GM23338 (cell line): ENCODE measurements at regions not wholly inside any gene's neighbourhood (a gene's known extent, or its start where the extent isn't known, plus 50 kb on each side); places are given as distances from the start of the nearest gene placed in this dataset.

Experiments used
- ATAC-seq: fragments of 200-7000 bp; cut with Tn5 transposase; 3 replicates; pipeline ENCODE4 v1.9.1; 2020
- DNase-seq: peaks from one replicate; pipeline ENCODE4 v3.0.0-alpha.2; 2015; ENCODE audit warnings: low spot score
- H2AFZ ChIP-seq: fragments of 200-600 bp; sonication (generic); 2 replicates; pipeline ENCODE4 v1.8.0; 2016; ENCODE audit warnings: antibody characterized with exemption, mild to moderate bottlenecking, moderate library complexity
- H3F3A ChIP-seq: fragments of 200-600 bp; sonication (generic); replicated peaks from 2 replicates; pipeline ENCODE4 v1.8.0; 2017; ENCODE audit warnings: antibody characterized with exemption, mixed run types, low read depth
- H3K27ac ChIP-seq: fragments of 200-600 bp; sonication (generic); 2 replicates; pipeline ENCODE4 v1.6.1; 2016; ENCODE audit warnings: low read depth
- H3K27me3 ChIP-seq: fragments of 200-600 bp; sonication (generic); 2 replicates; pipeline ENCODE4 v1.8.0; 2016; ENCODE audit warnings: mild to moderate bottlenecking, mixed run types, moderate library complexity; ENCODE audit not compliant: insufficient read depth
- H3K36me3 ChIP-seq: fragments of 200-600 bp; sonication (generic); 2 replicates; pipeline ENCODE4 v1.8.0; 2016; ENCODE audit warnings: mild to moderate bottlenecking; ENCODE audit not compliant: insufficient read depth
- H3K4me1 ChIP-seq: fragments of 200-600 bp; sonication (generic); 2 replicates; pipeline ENCODE4 v1.8.0; 2016; ENCODE audit warnings: mild to moderate bottlenecking, moderate library complexity; ENCODE audit not compliant: insufficient read depth
- H3K4me2 ChIP-seq: fragments of 200-600 bp; sonication (generic); 2 replicates; pipeline ENCODE4 v1.7.1; 2017; ENCODE audit warnings: mixed run types
- H3K4me3 ChIP-seq: fragments of 200-600 bp; sonication (generic); 2 replicates; pipeline ENCODE4 v1.6.1; 2016; ENCODE audit warnings: mixed run types
- H3K79me2 ChIP-seq: fragments of 200-600 bp; sonication (generic); replicated peaks from 2 replicates; pipeline ENCODE4 v1.8.0; 2017; ENCODE audit warnings: mild to moderate bottlenecking; ENCODE audit not compliant: insufficient read depth
- H3K9me2 ChIP-seq: fragments of 200-600 bp; sonication (generic); 2 replicates; pipeline ENCODE4 v1.8.0; 2017; ENCODE audit not compliant: insufficient read depth
- H4K20me1 ChIP-seq: fragments of 200-600 bp; sonication (generic); replicated peaks from 2 replicates; pipeline ENCODE4 v1.8.0; 2017; ENCODE audit warnings: mild to moderate bottlenecking; ENCODE audit not compliant: insufficient read depth
- H3K27ac Mint-ChIP-seq: 2 replicates; pipeline ENCODE4 v1.8.0; 2020; ENCODE audit warnings: inconsistent platforms, mild to moderate bottlenecking, moderate library complexity, mixed read lengths
- H3K27me3 Mint-ChIP-seq: 3 replicates; pipeline ENCODE4 v1.8.0; 2022; ENCODE audit warnings: low read depth, mild to moderate bottlenecking, moderate library complexity, mixed read lengths, inconsistent platforms; ENCODE audit not compliant: insufficient read depth, poor library complexity
- H3K36me3 Mint-ChIP-seq: 3 replicates; pipeline ENCODE4 v1.8.0; 2021; ENCODE audit warnings: low read depth, mild to moderate bottlenecking, inconsistent platforms, moderate library complexity, mixed read lengths
- H3K4me1 Mint-ChIP-seq: 3 replicates; pipeline ENCODE4 v1.8.0; 2020; ENCODE audit warnings: mild to moderate bottlenecking, inconsistent platforms, mixed read lengths
- H3K4me3 Mint-ChIP-seq: 3 replicates; pipeline ENCODE4 v1.8.0; 2021; ENCODE audit warnings: moderate library complexity, mild to moderate bottlenecking, inconsistent platforms, mixed read lengths
- H3K9me3 Mint-ChIP-seq: 3 replicates; pipeline ENCODE4 v1.8.0; 2020; ENCODE audit warnings: moderate library complexity, mild to moderate bottlenecking, inconsistent platforms, mixed read lengths
- CREB1 ChIP-seq: fragments of 250-450 bp; sonication (Bioruptor Pico); IDR thresholded peaks from 2 replicates; pipeline ENCODE4 v1.5.0; 2020; ENCODE audit warnings: low read depth, mild to moderate bottlenecking, moderate library complexity
- JUNB ChIP-seq: IDR thresholded peaks from one replicate; pipeline ENCODE4 v1.6.1; 2016; ENCODE audit warnings: antibody characterized with exemption; ENCODE audit not compliant: unreplicated experiment
- NANOG ChIP-seq: IDR thresholded peaks from 2 replicates; pipeline ENCODE4 v1.6.1; 2016; ENCODE audit warnings: antibody characterized with exemption, borderline replicate concordance
- POLR2AphosphoS5 ChIP-seq: IDR thresholded peaks from 2 replicates; pipeline ENCODE4 v1.6.1; 2016; ENCODE audit warnings: antibody characterized with exemption, low read depth
- REST ChIP-seq: IDR thresholded peaks from one replicate; pipeline ENCODE4 v1.6.1; 2018; ENCODE audit warnings: antibody characterized with exemption; ENCODE audit not compliant: unreplicated experiment
- ZNF114 ChIP-seq: fragments of 250-450 bp; sonication (Bioruptor Pico); IDR thresholded peaks from 2 replicates; pipeline ENCODE4 v1.5.0; 2020; ENCODE audit warnings: mild to moderate bottlenecking, moderate library complexity
- TF ChIP-seq, protein P1 (sequence below): IDR thresholded peaks from 2 replicates; pipeline ENCODE4 v1.6.1; 2016; ENCODE audit warnings: antibody characterized with exemption

- Mint-ChIP-seq H3K27me3 (peaks cover 7% of the 10 kb centered on the region), H3K4me3 (no peak overlapping the region), H3K36me3 (0 out of 3 replicates have a peak, but pooled peaks cover 10% of the 10 kb centered on the region), H3K4me1 (peaks cover 7% of the 10 kb centered on the region; the same call in 1 of the 3 replicates), H3K9me3 (no peaks in the 10 kb centered on the region), H3K27ac (no peak overlapping the region)
- no peak for TF ChIP-seq ZNF114
- no peak for TF ChIP-seq CREB1 (CRISPR knock-in tag)
- TF ChIP-seq REST: no peak
- TF ChIP-seq NANOG: no peak
- TF ChIP-seq POLR2AphosphoS5: no peak
- TF ChIP-seq, protein P1, sequence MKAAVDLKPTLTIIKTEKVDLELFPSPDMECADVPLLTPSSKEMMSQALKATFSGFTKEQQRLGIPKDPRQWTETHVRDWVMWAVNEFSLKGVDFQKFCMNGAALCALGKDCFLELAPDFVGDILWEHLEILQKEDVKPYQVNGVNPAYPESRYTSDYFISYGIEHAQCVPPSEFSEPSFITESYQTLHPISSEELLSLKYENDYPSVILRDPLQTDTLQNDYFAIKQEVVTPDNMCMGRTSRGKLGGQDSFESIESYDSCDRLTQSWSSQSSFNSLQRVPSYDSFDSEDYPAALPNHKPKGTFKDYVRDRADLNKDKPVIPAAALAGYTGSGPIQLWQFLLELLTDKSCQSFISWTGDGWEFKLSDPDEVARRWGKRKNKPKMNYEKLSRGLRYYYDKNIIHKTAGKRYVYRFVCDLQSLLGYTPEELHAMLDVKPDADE: no peak
- ATAC-seq (no peak), DNase-seq (no peak)
- Histone ChIP-seq H4K20me1 (no peaks in the 10 kb centered on the region), H3F3A (no peaks in the 10 kb centered on the region), H3K9me2 (no peaks in the 10 kb centered on the region), H3K4me3 (no peak overlapping the region), H3K4me2 (no peak overlapping the region), H3K36me3 (no peaks in the 10 kb centered on the region), H3K79me2 (no peaks in the 10 kb centered on the region), H3K27me3 (no peaks in the 10 kb centered on the region), H3K27ac (no peak overlapping the region), H3K4me1 (no peaks in the 10 kb centered on the region), H2AFZ (no peak overlapping the region)
These were observed 423.1 kb downstream of the BCOR start for GRCh38 chrX:39674490-39675161.

DNA sequence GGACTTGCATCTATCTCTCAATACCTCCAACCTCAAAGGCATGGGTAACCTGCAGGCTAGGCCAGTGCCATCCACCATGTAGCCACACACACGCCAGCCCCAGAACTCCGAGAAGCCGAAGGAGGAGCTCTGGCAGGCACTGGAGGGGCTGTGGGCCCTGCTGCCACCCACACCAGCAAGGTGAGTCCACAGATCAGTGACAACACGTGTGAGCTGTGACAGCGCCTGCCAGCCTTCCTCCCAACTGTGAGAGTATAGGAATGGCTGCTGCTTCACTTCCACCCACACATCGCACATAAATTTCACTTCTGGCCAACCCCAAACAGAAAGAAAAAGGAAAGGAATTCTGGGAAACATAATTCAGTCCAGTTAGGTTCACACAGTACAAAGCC lies 422.6 kb downstream of the BCOR start:
- Histone ChIP-seq H2AFZ (no peak overlapping the region), H3K9me2 (no peaks in the 10 kb centered on the region), H3K27ac (no peak overlapping the region), H3K4me3 (no peak overlapping the region), H3F3A (no peaks in the 10 kb centered on the region), H3K79me2 (no peaks in the 10 kb centered on the region), H3K27me3 (no peaks in the 10 kb centered on the region), H4K20me1 (no peaks in the 10 kb centered on the region), H3K4me1 (no peaks in the 10 kb centered on the region), H3K36me3 (no peaks in the 10 kb centered on the region), H3K4me2 (no peak overlapping the region)
- ATAC-seq: no peak
- H3K4me3 Mint-ChIP-seq: no peak overlapping the region
- TF ChIP-seq, protein P1: no peak
- TF ChIP-seq REST: no peak
- no peak for TF ChIP-seq NANOG
- TF ChIP-seq JUNB: no peak
- H3K9me3 Mint-ChIP-seq: no peaks in the 10 kb centered on the region
- DNase-seq: no peak
- H3K27me3 Mint-ChIP-seq: peaks cover 7% of the 10 kb centered on the region
- H3K27ac Mint-ChIP-seq: no peak overlapping the region
- 0 out of 3 replicates have a peak, but pooled peaks cover 10% of the 10 kb centered on the region for H3K36me3 Mint-ChIP-seq
- peaks cover 7% of the 10 kb centered on the region; the same call in 1 of the 3 replicates for H3K4me1 Mint-ChIP-seq
